NCI-H146 (cell line): ENCODE measurements at regions not wholly inside any gene's neighbourhood (a gene's known extent, or its start where the extent isn't known, plus 50 kb on each side); places are given as distances from the start of the nearest gene placed in this dataset.

Experiments
- DNase-seq: peaks from one replicate; lab custom pipeline; 2025; lab: John Stamatoyannopoulos, UW

- DNase-seq, result no peak
These were observed 186.0 kb upstream of the HDAC4 start for GRCh38 chr2:239586651-239587310.

DNA sequence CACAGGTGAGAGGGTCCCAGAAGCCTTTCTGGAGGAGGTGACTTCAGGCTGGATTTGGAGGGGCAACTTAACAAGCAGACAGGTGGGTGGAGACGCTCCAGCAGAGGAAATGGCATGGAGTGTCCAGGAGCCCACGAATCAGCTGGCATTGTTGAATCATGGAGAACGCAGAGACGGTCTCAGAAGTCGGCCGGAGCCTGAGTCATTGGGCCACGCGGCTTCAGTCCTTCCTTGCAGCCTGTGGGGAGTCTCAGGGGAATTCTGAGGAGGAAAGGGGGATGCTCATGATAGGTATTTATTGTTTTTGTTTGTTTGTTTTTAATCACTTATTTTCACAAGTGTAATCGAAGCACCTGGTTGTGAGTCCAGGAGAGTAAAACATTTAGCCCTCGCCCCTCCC is 184.6 kb upstream of the HDAC4 start:
- DNase-seq, result no peak

DNA sequence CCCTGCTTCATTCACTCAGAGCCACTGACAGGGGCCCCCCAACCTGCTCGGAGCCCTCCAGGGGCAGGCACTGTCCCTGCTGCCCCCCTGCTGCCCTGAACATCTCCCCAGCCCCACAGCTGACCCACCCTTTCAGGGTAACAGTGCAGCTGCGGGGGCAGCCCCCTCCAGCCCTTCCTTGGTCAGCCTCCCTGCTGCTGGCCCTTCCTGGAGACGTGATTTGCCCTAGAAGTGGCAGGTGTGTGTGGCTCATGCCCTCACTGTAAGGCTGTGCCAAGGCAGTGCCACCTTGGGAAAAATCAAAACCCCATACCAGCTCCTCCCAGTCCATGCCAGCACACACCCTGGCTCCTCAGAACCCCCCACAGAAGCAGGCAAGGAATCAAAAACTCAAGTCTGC is 184.2 kb upstream of the HDAC4 start:
- DNase-seq, result no peak

DNA sequence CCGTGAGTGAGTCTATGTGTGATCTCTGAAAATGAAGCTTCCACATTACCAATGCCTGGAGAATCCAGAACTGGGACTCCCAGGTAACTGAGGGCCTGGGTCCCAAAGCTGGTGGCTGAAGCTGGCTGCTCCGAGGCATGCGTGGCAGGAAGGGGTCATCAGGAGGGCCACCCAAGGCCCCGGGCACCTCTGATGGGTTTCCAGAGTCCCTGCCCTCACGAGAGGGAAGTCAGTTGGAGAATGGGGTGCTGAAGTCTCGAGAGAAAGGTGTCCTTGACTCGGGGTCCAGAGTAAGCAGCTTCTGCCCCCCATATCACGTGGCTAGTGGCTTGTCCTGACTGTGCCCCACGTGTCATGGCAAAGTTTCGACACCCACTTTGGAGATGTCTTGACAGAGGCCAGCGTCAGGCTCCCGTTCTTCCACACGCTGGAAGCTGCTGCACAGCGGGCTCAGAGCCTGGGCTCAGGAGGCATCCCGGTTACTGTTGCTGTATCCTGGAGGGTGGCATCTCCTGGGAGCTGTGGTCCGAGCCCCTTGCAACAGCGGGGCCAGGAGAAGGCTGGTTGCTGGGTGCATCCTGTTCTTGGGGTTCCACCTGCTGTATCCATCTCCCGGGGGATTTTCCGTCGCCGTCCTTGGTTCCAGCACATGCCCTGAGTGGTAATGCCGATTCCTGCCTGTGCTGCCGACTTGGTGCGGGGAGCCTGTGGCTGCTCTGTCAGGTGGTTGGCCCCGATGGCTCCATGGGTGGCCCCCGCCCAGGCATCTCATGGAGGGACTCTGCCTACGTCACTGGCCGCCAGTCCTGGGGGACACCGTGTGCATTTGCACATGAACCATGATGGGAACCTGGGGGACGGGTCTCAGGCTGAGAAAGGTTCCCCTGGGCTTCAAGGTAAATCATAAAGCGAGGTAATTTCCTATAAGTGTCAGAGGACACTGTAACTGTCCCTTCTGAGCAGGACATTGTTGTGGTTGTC is 183.3 kb upstream of the HDAC4 start:
- DNase-seq, result no peak

GRCh38 chr2:239583171-239583878 is 182.5 kb upstream of the HDAC4 start:
- DNase-seq, result no peak

DNA sequence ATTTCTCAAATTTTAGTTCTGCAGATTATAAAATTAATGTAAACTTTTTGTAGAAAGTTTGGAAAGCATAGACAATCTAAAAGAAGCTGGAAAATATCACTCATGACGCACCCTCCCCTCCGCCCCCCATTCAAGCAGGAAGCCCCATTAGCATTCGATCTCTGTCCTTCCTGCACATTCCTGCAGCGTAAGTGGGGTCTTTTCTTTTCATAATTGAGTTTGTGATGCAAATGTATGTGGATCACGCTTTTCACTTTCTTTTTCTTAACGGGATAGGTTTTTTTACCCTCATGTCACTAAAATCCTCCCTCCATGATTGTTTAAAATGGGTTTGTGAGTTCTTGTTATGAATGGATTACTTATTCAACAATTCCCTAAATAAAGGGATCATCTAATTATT is 181.7 kb upstream of the HDAC4 start:
- DNase-seq, result no peak

- no peak for DNase-seq
These were observed 180.6 kb upstream of the HDAC4 start for GRCh38 chr2:239581352-239581901.

GRCh38 chr2:239580199-239580527 is 179.3 kb upstream of the HDAC4 start:
- no peak for DNase-seq

DNA sequence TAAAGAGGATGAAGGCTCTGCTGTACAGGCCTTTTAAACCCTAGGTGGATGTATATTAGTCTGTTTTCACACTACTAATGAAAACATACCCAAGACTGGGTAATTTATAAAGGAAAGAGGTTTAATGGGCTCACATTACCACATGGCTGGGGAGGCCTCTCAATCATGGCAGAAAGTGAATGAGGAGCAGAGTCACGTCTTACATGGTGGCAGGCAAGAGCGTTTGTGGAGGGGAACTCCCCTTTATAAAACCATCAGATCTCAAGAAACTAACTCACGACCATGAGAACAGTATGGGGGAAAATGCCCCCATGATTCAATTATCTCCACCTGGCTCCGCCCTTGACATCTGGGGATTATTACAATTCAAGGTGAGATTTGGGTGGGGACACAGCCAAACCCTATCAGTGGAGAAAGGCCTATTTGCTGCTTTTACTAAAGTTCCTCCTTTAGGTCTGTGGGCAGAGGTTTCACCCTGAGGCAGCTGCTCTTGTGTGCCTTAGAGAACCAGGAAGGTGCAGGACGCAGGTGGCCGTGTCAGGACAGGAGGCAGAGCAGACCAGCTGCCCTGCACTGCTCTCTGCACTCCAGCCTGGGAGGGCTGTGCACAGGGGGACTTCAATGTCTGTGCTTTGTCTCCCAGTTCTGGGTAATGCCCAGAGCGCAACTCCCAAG is 178.8 kb upstream of the HDAC4 start:
- DNase-seq, result no peak

DNA sequence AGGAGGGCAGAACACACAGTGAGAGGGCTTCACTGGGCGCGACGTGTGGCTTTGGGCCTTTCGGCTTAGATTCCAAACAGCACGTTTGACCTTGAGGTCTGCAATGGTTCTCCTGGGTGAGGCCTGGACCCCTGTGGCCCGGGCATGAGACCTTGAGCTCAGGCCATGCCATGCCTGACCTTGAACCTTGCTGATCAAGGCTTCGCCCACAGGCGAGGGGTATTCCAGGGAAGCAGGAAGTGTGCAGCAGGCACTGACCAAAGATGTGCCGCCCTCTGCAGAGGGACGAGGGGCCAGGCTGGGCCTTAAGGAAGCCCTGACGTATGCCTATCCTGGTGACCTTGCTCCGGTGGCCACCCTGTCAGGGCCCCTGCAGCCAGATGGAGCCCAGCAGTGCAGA is 178.3 kb upstream of the HDAC4 start:
- DNase-seq, result no peak

DNA sequence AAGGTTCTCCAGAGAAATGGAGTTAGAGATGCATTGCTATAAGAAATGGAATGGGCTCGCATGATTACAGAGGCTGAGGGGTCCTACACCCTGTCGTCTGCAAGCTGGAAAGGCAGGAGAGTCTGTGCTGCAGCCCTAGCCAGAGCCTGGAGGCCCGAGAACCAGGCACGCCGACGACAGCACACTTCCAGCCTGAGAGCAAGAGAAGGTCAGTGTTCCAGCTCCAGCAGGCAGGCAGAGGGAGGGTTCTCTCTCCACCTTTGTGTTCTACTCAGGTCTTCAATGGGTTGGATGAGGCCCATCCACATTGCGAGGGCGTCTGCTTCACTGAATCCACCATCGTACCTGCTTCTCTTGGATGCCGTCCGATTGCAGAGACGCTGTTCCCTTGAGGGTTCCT is 177.6 kb upstream of the HDAC4 start:
- DNase-seq, result no peak

- no peak for DNase-seq
These were observed 177.1 kb upstream of the HDAC4 start for GRCh38 chr2:239577935-239578334.

- no peak for DNase-seq
These were observed 176.2 kb upstream of the HDAC4 start for GRCh38 chr2:239576784-239577685.

DNA sequence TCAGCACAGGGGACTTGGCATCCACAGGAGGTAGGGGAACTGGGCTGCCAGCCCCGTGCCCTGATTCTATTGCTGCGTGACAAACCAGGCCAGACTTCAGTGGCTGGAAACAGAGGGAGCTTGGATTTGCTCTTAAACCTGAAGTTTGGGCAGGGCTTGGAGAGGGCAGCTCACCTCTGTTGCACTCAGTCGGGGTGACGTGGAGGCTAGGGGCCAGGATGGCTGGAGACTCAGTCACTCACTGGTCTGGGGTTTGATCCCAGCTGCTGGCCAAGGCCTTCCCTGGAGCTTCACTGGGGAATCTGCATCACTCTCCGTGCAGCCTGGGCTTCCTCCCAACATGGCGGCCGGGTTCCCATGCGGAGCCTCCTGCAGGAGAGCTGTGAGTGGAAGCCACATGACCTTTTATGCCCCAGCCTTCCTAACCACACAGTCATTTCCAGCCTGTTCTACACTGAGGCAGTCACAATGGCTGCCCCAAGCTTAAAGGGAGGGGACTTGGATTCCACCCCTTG is 175.2 kb upstream of the HDAC4 start:
- DNase-seq, result no peak

DNA sequence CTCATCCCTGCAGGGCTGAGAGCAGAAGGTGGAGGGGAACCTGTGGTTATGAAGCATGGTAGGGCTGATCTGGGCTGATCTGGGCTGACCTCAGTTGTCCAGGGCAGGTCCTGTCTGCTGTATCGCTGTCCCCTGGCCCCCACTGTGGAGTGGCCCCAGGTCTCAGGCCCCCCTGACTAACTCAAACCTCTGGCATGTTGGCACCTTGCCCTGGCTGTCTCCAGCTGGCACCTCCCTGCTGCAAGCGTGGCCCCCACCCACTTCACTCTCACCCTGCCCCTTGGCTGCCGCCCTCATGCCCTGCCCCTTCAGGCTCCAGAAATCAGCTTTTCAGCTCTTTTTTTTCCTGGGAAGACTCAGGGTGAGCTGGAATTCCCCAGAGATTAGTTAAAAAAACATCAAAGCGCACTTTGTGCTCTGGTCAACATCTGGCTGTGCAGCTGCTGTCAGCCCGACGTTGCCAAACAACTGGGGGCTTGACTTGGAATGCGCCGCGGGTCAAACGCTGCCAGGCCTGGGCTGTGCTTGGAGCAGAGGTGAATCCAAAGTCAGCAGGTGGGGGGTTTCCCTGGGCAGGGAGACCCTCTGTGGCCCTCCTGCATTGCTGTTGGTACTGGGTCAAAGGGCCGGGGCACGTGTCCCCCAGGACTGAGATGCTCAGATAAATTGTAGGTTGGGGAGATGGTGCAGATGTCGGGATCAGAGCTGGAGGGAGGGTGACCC is 173.8 kb upstream of the HDAC4 start:
- DNase-seq, result no peak

- no peak for DNase-seq
These were observed 173.2 kb upstream of the HDAC4 start for GRCh38 chr2:239574054-239574433.

- no peak for DNase-seq
These were observed 170.2 kb upstream of the HDAC4 start for GRCh38 chr2:239570971-239571520.

DNA sequence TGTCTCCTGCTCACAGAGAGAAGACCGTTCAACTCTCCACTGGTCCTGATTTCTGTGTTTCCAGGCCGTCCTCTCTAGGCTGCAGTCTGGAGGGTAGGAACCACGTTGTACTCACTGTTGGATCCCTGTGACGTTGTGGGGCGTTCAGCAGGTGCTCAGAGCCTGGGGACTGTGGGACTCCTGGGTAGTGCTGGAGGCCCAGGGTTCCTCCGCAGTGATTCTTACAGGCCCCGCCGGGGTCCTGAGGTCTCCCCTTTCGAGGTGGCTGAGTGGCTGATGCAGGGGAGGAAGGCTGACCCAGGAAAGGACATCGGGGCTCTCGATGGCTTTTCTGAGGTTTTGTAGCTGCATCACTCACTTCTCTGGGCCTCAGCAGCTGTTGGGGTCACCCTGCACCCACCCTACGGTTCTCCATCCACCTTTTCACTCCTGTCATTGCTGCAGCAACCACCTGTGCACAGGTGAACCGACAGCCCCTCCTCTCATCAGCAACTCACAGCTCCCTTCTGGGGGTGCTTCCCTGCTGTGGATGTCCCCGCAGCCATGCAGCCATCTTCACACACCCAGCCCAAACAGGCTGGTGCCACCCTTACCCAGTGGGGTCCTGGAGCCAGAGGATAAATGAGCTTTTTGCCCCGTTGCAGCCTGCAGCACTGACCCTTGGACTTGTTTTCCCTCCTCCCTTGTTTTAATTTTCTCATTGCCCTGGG is 169.6 kb upstream of the HDAC4 start:
- no peak for DNase-seq
